Mucosa of rectum (tissue), 2 donors: ENCODE measurements at regions not wholly inside any gene's neighbourhood (a gene's known extent, or its start where the extent isn't known, plus 50 kb on each side); places are given as distances from the start of the nearest gene placed in this dataset.

Source experiments
- H3K27ac ChIP-seq, 2 donors: one replicate each; pipeline ENCODE4 v1.7.0; 2013; ENCODE audit warnings: inconsistent platforms in 2 of 2, low read depth in 2 of 2, low read length in 2 of 2
- H3K27me3 ChIP-seq, 2 donors: one replicate each; pipeline ENCODE4 v1.7.0; 2013; ENCODE audit warnings: low read length in 2 of 2; ENCODE audit not compliant: control insufficient read depth in 2 of 2, insufficient read depth in 2 of 2
- H3K36me3 ChIP-seq, 2 donors: one replicate each; pipeline ENCODE4 v1.7.0; 2013; ENCODE audit warnings: low read length in 2 of 2; ENCODE audit not compliant: control insufficient read depth in 2 of 2, insufficient read depth in 2 of 2
- H3K4me1 ChIP-seq, 2 donors: one replicate each; pipeline ENCODE4 v1.7.0; 2013; ENCODE audit warnings: low read length in 2 of 2, mild to moderate bottlenecking in 1 of 2; ENCODE audit not compliant: control insufficient read depth in 2 of 2, insufficient read depth in 2 of 2
- H3K4me3 ChIP-seq, 2 donors: one replicate each; pipeline ENCODE4 v1.7.0; 2013; ENCODE audit warnings: low read length in 2 of 2
- H3K9ac ChIP-seq, 2 donors: one replicate each; pipeline ENCODE4 v1.7.0; 2013; ENCODE audit warnings: low read length in 2 of 2, low read depth in 1 of 2, mild to moderate bottlenecking in 1 of 2
- H3K9me3 ChIP-seq, 2 donors: one replicate each; pipeline ENCODE4 v1.7.0; 2013; ENCODE audit warnings: low read length in 2 of 2; ENCODE audit not compliant: control insufficient read depth in 2 of 2
- donor health status: healthy.
- donor health status: Normal muscosa, but diverticular disease.

GRCh38 chr2:194352505-194352904 is 1304.5 kb upstream of the SLC39A10 start:
- H3K27ac ChIP-seq = no peak overlapping the region
- no peaks in the 10 kb centered on the region for H3K36me3 ChIP-seq
- H3K9ac ChIP-seq = no peak overlapping the region
- no peaks in the 10 kb centered on the region for H3K9me3 ChIP-seq
- H3K27me3 ChIP-seq = no peaks in the 10 kb centered on the region
- H3K4me3 ChIP-seq = no peak overlapping the region
- no peaks in the 10 kb centered on the region for H3K4me1 ChIP-seq

- no peaks in the 10 kb centered on the region for H3K36me3 ChIP-seq
- no peak overlapping the region for H3K4me3 ChIP-seq
- no peaks in the 10 kb centered on the region for H3K27me3 ChIP-seq
- no peaks in the 10 kb centered on the region for H3K4me1 ChIP-seq
- no peak overlapping the region for H3K9ac ChIP-seq
- H3K9me3 ChIP-seq = no peaks in the 10 kb centered on the region
- H3K27ac ChIP-seq = no peak overlapping the region
Observed at GRCh38 chr2:194346193-194346592, 1310.8 kb upstream of the SLC39A10 start.

GRCh38 chr2:194345347-194345746 is 1311.7 kb upstream of the SLC39A10 start:
- Histone ChIP-seq H3K27me3 (no peaks in the 10 kb centered on the region), H3K27ac (no peak overlapping the region), H3K36me3 (no peaks in the 10 kb centered on the region), H3K4me3 (no peak overlapping the region), H3K9ac (no peak overlapping the region), H3K4me1 (no peaks in the 10 kb centered on the region), H3K9me3 (no peaks in the 10 kb centered on the region)

GRCh38 chr2:194343167-194343566 is 1313.9 kb upstream of the SLC39A10 start:
- no peaks in the 10 kb centered on the region for H3K27me3 ChIP-seq
- no peaks in the 10 kb centered on the region for H3K4me1 ChIP-seq
- no peaks in the 10 kb centered on the region for H3K9me3 ChIP-seq
- H3K27ac ChIP-seq = no peak overlapping the region
- no peak overlapping the region for H3K9ac ChIP-seq
- no peak overlapping the region for H3K4me3 ChIP-seq
- H3K36me3 ChIP-seq = no peaks in the 10 kb centered on the region

- Histone ChIP-seq H3K36me3 (no peaks in the 10 kb centered on the region), H3K27me3 (no peaks in the 10 kb centered on the region), H3K9ac (no peak overlapping the region), H3K9me3 (no peaks in the 10 kb centered on the region), H3K4me1 (no peaks in the 10 kb centered on the region), H3K27ac (no peak overlapping the region), H3K4me3 (no peak overlapping the region)
Observed at GRCh38 chr2:194332799-194333490, 1324.1 kb upstream of the SLC39A10 start.

GRCh38 chr2:194328456-194328855 is 1328.6 kb upstream of the SLC39A10 start:
- no peak overlapping the region for H3K4me3 ChIP-seq
- H3K27me3 ChIP-seq = no peaks in the 10 kb centered on the region
- no peaks in the 10 kb centered on the region for H3K9me3 ChIP-seq
- no peaks in the 10 kb centered on the region for H3K36me3 ChIP-seq
- H3K27ac ChIP-seq = no peak overlapping the region
- H3K4me1 ChIP-seq = no peaks in the 10 kb centered on the region
- H3K9ac ChIP-seq = no peak overlapping the region

- no peak overlapping the region for H3K9ac ChIP-seq
- H3K27me3 ChIP-seq = no peaks in the 10 kb centered on the region
- no peaks in the 10 kb centered on the region for H3K9me3 ChIP-seq
- H3K27ac ChIP-seq = no peak overlapping the region
- no peaks in the 10 kb centered on the region for H3K4me1 ChIP-seq
- H3K4me3 ChIP-seq = no peak overlapping the region
- no peaks in the 10 kb centered on the region for H3K36me3 ChIP-seq
Observed at GRCh38 chr2:194327196-194327888, 1329.7 kb upstream of the SLC39A10 start.

- H3K9ac ChIP-seq = no peak overlapping the region
- no peaks in the 10 kb centered on the region for H3K36me3 ChIP-seq
- no peaks in the 10 kb centered on the region for H3K9me3 ChIP-seq
- no peaks in the 10 kb centered on the region for H3K4me1 ChIP-seq
- no peaks in the 10 kb centered on the region for H3K27me3 ChIP-seq
- no peak overlapping the region for H3K4me3 ChIP-seq
- H3K27ac ChIP-seq = no peak overlapping the region
Observed at GRCh38 chr2:194323740-194324139, 1333.3 kb upstream of the SLC39A10 start.

- Histone ChIP-seq H3K4me3 (no peak overlapping the region), H3K9ac (no peak overlapping the region), H3K36me3 (no peaks in the 10 kb centered on the region), H3K9me3 (no peaks in the 10 kb centered on the region), H3K4me1 (no peaks in the 10 kb centered on the region), H3K27me3 (no peaks in the 10 kb centered on the region), H3K27ac (no peak overlapping the region)
Observed at GRCh38 chr2:194320520-194320919, 1336.5 kb upstream of the SLC39A10 start.

- no peaks in the 10 kb centered on the region for H3K4me1 ChIP-seq
- H3K27ac ChIP-seq = no peak overlapping the region
- H3K4me3 ChIP-seq = no peak overlapping the region
- no peaks in the 10 kb centered on the region for H3K36me3 ChIP-seq
- H3K9ac ChIP-seq = no peak overlapping the region
- no peaks in the 10 kb centered on the region for H3K27me3 ChIP-seq
- H3K9me3 ChIP-seq = no peaks in the 10 kb centered on the region
Observed at GRCh38 chr2:194319222-194319992, 1337.6 kb upstream of the SLC39A10 start.
